Natural killer cell (primary cell): ENCODE measurements at regions not wholly inside any gene's neighbourhood (a gene's known extent, or its start where the extent isn't known, plus 50 kb on each side); places are given as distances from the start of the nearest gene placed in this dataset.

ENCODE experiments used
- ATAC-seq, 3 donors: fragments of 150-1000 bp in 2 of 3; fragments of 200-7000 bp in 1 of 3; cut with Tn5 transposase; 1 replicate in 1 of 3; 2 replicates in 2 of 3; pipeline ENCODE4 v1.10.0; 2021; ENCODE audit warnings: mild to moderate bottlenecking in 2 of 3, moderate library complexity in 2 of 3
- DNase-seq, 2 donors: peaks; one replicate each; pipeline versions ENCODE4 v3.0.0 to v3.0.0-alpha.2; 2013 to 2021; ENCODE audit warnings: mixed read lengths in 1 of 2
- H3K27ac ChIP-seq: one replicate; pipeline ENCODE4 v1.5.1; 2013; ENCODE audit warnings: mild to moderate bottlenecking, low read length
- H3K27me3 ChIP-seq: one replicate; pipeline ENCODE4 v1.6.1; 2013; ENCODE audit warnings: low read length; ENCODE audit not compliant: control insufficient read depth, insufficient read depth
- H3K36me3 ChIP-seq: one replicate; pipeline ENCODE4 v1.6.1; 2013; ENCODE audit warnings: low read length; ENCODE audit not compliant: control insufficient read depth, insufficient read depth
- H3K4me1 ChIP-seq: one replicate; pipeline ENCODE4 v1.6.1; 2013; ENCODE audit warnings: low read length; ENCODE audit not compliant: control insufficient read depth, insufficient read depth
- H3K4me3 ChIP-seq: one replicate; pipeline ENCODE4 v1.5.1; 2013; ENCODE audit warnings: low read length
- H3K9me3 ChIP-seq: one replicate; pipeline ENCODE4 v1.6.1; 2013; ENCODE audit warnings: low read length; ENCODE audit not compliant: control insufficient read depth, insufficient read depth
- H3K27ac Mint-ChIP-seq, 2 donors: one replicate each; pipeline ENCODE4 v1.8.0; 2022; ENCODE audit warnings: mild to moderate bottlenecking in 2 of 2, mixed read lengths in 2 of 2, moderate library complexity in 1 of 2
- H3K27me3 Mint-ChIP-seq, 2 donors: one replicate each; pipeline ENCODE4 v1.8.0; 2022; ENCODE audit warnings: low read depth in 2 of 2, mixed read lengths in 2 of 2
- H3K36me3 Mint-ChIP-seq: one replicate; pipeline ENCODE4 v1.8.0; 2022; ENCODE audit warnings: mixed read lengths
- H3K4me1 Mint-ChIP-seq, 2 donors: one replicate each; pipeline ENCODE4 v1.8.0; 2022; ENCODE audit warnings: mixed read lengths in 2 of 2
- H3K4me3 Mint-ChIP-seq: one replicate; pipeline ENCODE4 v1.8.0; 2022; ENCODE audit warnings: mild to moderate bottlenecking, moderate library complexity, mixed read lengths
- H3K9me3 Mint-ChIP-seq, 2 donors: one replicate each; pipeline ENCODE4 v1.8.0; 2022; ENCODE audit warnings: mixed read lengths in 2 of 2
- CTCF ChIP-seq: fragments of 200-600 bp; IDR thresholded peaks from one replicate; pipeline ENCODE4 v1.8.0; 2022; ENCODE audit warnings: antibody characterized with exemption
- WGBS: methylation state at CpG from one replicate; pipeline ENCODE4 v1.1.7; 2013; ENCODE audit warnings: missing lambda C conversion rate; ENCODE audit not compliant: insufficient coverage; 5-methylcytosine and 5-hydroxymethylcytosine counted together
- intact Hi-C: fragments of 100-400 bp; cut with micrococcal nuclease; formaldehyde crosslinking; loops from one replicate; pipeline ENCODE4 v1.14.2; 2022

- Mint-ChIP-seq H3K27ac (no peak overlapping the region), H3K9me3 (peaks cover 3 to 9% of the 10 kb centered on the region in 2 donors), H3K27me3 (no peaks in the 10 kb centered on the region), H3K4me3 (no peak overlapping the region), H3K36me3 (no peaks in the 10 kb centered on the region), H3K4me1 (no peaks in the 10 kb centered on the region)
- Histone ChIP-seq H3K4me3 (no peak overlapping the region), H3K27ac (no peak overlapping the region), H3K36me3 (no peaks in the 10 kb centered on the region), H3K27me3 (no peaks in the 10 kb centered on the region), H3K9me3 (no peaks in the 10 kb centered on the region), H3K4me1 (no peaks in the 10 kb centered on the region)
- 94% methylated on average over 3 of the region's 6 CpGs for WGBS
- TF ChIP-seq CTCF = no peak
- intact Hi-C loops = no loop called here
- ATAC-seq = no peak
- DNase-seq = no peak
Observed at GRCh38 chr1:216814576-216815259, 91.5 kb upstream of the ESRRG start.

GRCh38 chr1:216812966-216813365, 89.7 kb upstream of the ESRRG start:
- H3K9me3 Mint-ChIP-seq = peaks cover 3 to 6% of the 10 kb centered on the region in 2 donors
- Histone ChIP-seq H3K4me3 (no peak overlapping the region), H3K9me3 (no peaks in the 10 kb centered on the region), H3K27me3 (no peaks in the 10 kb centered on the region), H3K27ac (no peak overlapping the region), H3K4me1 (no peaks in the 10 kb centered on the region), H3K36me3 (no peaks in the 10 kb centered on the region)
- TF ChIP-seq CTCF = no peak
- ATAC-seq = no peak
- WGBS = 81% methylated on average over 4 of the region's 4 CpGs
- no peak overlapping the region for H3K4me3 Mint-ChIP-seq
- H3K36me3 Mint-ChIP-seq = no peaks in the 10 kb centered on the region
- DNase-seq = no peak
- no peak overlapping the region for H3K27ac Mint-ChIP-seq
- intact Hi-C loops = no loop called here
- H3K4me1 Mint-ChIP-seq = no peaks in the 10 kb centered on the region
- H3K27me3 Mint-ChIP-seq = no peaks in the 10 kb centered on the region

GRCh38 chr1:216809649-216810048, 86.4 kb upstream of the ESRRG start:
- no peaks in the 10 kb centered on the region for H3K27me3 ChIP-seq
- no peaks in the 10 kb centered on the region for H3K9me3 ChIP-seq
- no peak overlapping the region for H3K27ac ChIP-seq
- no peak for DNase-seq
- Mint-ChIP-seq H3K4me3 (no peak overlapping the region), H3K27me3 (no peaks in the 10 kb centered on the region), H3K36me3 (no peaks in the 10 kb centered on the region), H3K27ac (no peak overlapping the region), H3K4me1 (no peaks in the 10 kb centered on the region), H3K9me3 (peaks cover 3 to 10% of the 10 kb centered on the region in 2 donors)
- intact Hi-C loops = no loop called here
- H3K4me3 ChIP-seq = no peak overlapping the region
- ATAC-seq = no peak
- 67% methylated on average over 5 of the region's 5 CpGs for WGBS
- H3K4me1 ChIP-seq = no peaks in the 10 kb centered on the region
- no peaks in the 10 kb centered on the region for H3K36me3 ChIP-seq
- TF ChIP-seq CTCF = no peak

- no peak overlapping the region for H3K4me3 Mint-ChIP-seq
- no peaks in the 10 kb centered on the region for H3K36me3 Mint-ChIP-seq
- ATAC-seq (no peak), DNase-seq (no peak)
- H3K27ac ChIP-seq = no peak overlapping the region
- no peaks in the 10 kb centered on the region for H3K36me3 ChIP-seq
- H3K9me3 Mint-ChIP-seq = peaks cover 6 to 11% of the 10 kb centered on the region in 2 donors
- H3K27ac Mint-ChIP-seq = no peak overlapping the region
- no peaks in the 10 kb centered on the region for H3K9me3 ChIP-seq
- intact Hi-C loops = no loop called here
- 89% methylated on average over 1 of the region's 1 CpG for WGBS
- H3K27me3 Mint-ChIP-seq = no peaks in the 10 kb centered on the region
- H3K4me1 ChIP-seq = no peaks in the 10 kb centered on the region
- TF ChIP-seq CTCF = no peak
- H3K4me1 Mint-ChIP-seq = no peaks in the 10 kb centered on the region
- no peaks in the 10 kb centered on the region for H3K27me3 ChIP-seq
- no peak overlapping the region for H3K4me3 ChIP-seq
Observed at GRCh38 chr1:216807696-216808095, 84.5 kb upstream of the ESRRG start.
